Right atrium auricular region (tissue), 2 donors: ENCODE measurements at regions not wholly inside any gene's neighbourhood (a gene's known extent, or its start where the extent isn't known, plus 50 kb on each side); places are given as distances from the start of the nearest gene placed in this dataset.

Experiments used
- DNase-seq: peaks from one replicate; pipeline ENCODE4 v3.0.0-alpha.2; 2019; ENCODE audit warnings: low spot score
- H3K27ac ChIP-seq, 2 donors: fragments of 200-600 bp; sonication (generic); 1 replicate in 1 of 2; 2 replicates in 1 of 2; pipeline ENCODE4 v1.5.1; 2016 to 2019
- H3K27me3 ChIP-seq, 2 donors: fragments of 200-600 bp; sonication (generic); one replicate each; pipeline versions ENCODE4 v1.5.1 to v1.6.0; 2017 to 2019
- H3K36me3 ChIP-seq: fragments of 200-600 bp; sonication (generic); one replicate; pipeline ENCODE4 v1.5.1; 2016
- H3K4me1 ChIP-seq, 2 donors: fragments of 200-600 bp; sonication (generic); one replicate each; pipeline versions ENCODE4 v1.5.1 to v1.6.0; 2017 to 2019
- H3K4me3 ChIP-seq, 2 donors: fragments of 200-600 bp; sonication (generic); 1 replicate in 1 of 2; 2 replicates in 1 of 2; pipeline ENCODE4 v1.5.1; 2017 to 2019; ENCODE audit warnings: mild to moderate bottlenecking in 1 of 2, moderate library complexity in 1 of 2
- H3K9me3 ChIP-seq, 2 donors: fragments of 200-600 bp; sonication (generic); one replicate each; pipeline ENCODE4 v1.5.1; 2019
- TF ChIP-seq, protein P1 (sequence below), 2 donors: fragments of 200-600 bp; sonication (generic); IDR thresholded peaks; one replicate each; pipeline ENCODE4 v1.5.1; 2019; ENCODE audit warnings: antibody characterized with exemption in 2 of 2

DNA sequence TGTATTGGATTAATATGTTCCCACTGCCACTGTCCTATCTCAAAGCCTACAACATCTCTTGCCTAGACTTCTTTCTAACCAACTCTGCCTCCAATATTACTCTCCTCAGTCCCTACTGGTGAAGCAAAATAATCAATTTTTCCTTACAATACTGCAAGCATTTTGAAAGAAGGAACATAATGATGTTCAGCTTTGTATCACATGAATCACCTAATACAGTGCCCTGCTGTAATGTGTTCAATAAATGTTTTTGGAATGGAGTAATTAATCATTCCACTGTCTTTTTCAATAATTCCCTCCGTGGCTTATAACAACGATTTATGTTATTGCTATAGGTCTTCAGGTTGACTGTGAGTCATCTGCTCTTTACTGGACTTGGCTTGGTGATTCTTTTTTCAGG lies 356.4 kb downstream of the TDRD15 start:
- Histone ChIP-seq H3K27me3 (no peaks in the 10 kb centered on the region), H3K36me3 (no peaks in the 10 kb centered on the region), H3K4me1 (no peaks in the 10 kb centered on the region), H3K27ac (no peak overlapping the region), H3K9me3 (peaks cover 0 to 12% of the 10 kb centered on the region in 2 donors), H3K4me3 (no peak overlapping the region)
- TF ChIP-seq, protein P1, sequence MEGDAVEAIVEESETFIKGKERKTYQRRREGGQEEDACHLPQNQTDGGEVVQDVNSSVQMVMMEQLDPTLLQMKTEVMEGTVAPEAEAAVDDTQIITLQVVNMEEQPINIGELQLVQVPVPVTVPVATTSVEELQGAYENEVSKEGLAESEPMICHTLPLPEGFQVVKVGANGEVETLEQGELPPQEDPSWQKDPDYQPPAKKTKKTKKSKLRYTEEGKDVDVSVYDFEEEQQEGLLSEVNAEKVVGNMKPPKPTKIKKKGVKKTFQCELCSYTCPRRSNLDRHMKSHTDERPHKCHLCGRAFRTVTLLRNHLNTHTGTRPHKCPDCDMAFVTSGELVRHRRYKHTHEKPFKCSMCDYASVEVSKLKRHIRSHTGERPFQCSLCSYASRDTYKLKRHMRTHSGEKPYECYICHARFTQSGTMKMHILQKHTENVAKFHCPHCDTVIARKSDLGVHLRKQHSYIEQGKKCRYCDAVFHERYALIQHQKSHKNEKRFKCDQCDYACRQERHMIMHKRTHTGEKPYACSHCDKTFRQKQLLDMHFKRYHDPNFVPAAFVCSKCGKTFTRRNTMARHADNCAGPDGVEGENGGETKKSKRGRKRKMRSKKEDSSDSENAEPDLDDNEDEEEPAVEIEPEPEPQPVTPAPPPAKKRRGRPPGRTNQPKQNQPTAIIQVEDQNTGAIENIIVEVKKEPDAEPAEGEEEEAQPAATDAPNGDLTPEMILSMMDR (IDR thresholded peaks at IDR 0.05): no peak
- no peak for DNase-seq

DNA sequence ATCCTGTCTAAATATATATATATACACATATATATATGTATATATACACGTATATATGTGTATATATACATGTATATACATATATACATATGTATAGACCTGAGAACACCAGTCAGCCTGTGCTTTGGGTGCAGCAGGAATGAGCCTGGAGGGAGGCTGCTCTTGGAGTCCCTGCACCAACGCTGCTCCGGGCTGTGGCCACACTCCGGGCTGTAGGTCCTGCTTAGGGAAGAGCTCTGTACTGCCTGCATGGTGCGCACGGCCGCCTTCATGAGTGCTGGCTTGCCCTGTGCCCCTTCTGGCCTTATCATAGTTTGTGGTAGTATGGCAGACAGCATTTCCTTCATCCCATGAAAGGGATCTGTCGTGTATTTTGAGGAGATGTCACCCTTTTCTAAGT lies 360.9 kb downstream of the TDRD15 start:
- Histone ChIP-seq H3K27me3 (no peaks in the 10 kb centered on the region), H3K36me3 (no peaks in the 10 kb centered on the region), H3K9me3 (peaks cover 0 to 19% of the 10 kb centered on the region in 2 donors), H3K27ac (no peak overlapping the region), H3K4me3 (no peak overlapping the region), H3K4me1 (no peaks in the 10 kb centered on the region)
- TF ChIP-seq, protein P1 (IDR thresholded peaks at IDR 0.05): no peak
- DNase-seq: no peak

GRCh38 chr2:21486445-21486844 lies 362.7 kb downstream of the TDRD15 start:
- Histone ChIP-seq H3K9me3 (peaks cover 0 to 19% of the 10 kb centered on the region in 2 donors), H3K27ac (no peak overlapping the region), H3K4me3 (no peak overlapping the region), H3K27me3 (no peaks in the 10 kb centered on the region), H3K4me1 (no peaks in the 10 kb centered on the region), H3K36me3 (no peaks in the 10 kb centered on the region)
- TF ChIP-seq, protein P1 (IDR thresholded peaks at IDR 0.05): no peak
- no peak for DNase-seq

DNA sequence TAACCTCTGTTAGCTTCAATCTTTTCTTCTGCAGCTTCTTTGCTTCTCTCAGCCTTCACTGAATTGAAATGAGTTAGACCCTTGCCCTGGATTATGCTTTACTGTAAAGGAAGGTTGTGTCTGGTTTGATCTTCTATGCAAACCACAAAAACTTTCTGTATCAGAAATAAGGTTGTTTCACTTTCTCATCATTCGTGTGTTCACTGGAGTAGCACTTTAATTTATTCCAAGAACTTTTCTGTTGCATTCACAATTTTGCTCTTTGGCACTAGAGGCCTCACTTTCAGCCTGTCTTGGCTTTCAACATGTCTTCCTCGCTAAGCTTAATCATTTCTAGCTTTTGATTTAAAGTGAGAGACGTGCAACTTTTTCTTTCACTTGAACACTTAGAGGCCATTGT lies 365.3 kb downstream of the TDRD15 start:
- TF ChIP-seq, protein P1 (IDR thresholded peaks at IDR 0.05): no peak
- H3K27me3 ChIP-seq: no peaks in the 10 kb centered on the region
- DNase-seq: no peak
- no peaks in the 10 kb centered on the region for H3K36me3 ChIP-seq
- no peak overlapping the region for H3K4me3 ChIP-seq
- H3K27ac ChIP-seq: no peak overlapping the region
- H3K4me1 ChIP-seq: no peaks in the 10 kb centered on the region
- H3K9me3 ChIP-seq: peaks cover 0 to 7% of the 10 kb centered on the region in 2 donors

GRCh38 chr2:21498016-21498415 lies 374.2 kb downstream of the TDRD15 start:
- no peaks in the 10 kb centered on the region for H3K4me1 ChIP-seq
- no peaks in the 10 kb centered on the region for H3K36me3 ChIP-seq
- no peak for DNase-seq
- no peaks in the 10 kb centered on the region for H3K27me3 ChIP-seq
- TF ChIP-seq, protein P1 (IDR thresholded peaks at IDR 0.05): no peak
- no peak overlapping the region for H3K27ac ChIP-seq
- H3K4me3 ChIP-seq: no peak overlapping the region
- H3K9me3 ChIP-seq: no peaks in the 10 kb centered on the region

GRCh38 chr2:21500401-21500945 lies 376.7 kb downstream of the TDRD15 start:
- no peak for DNase-seq
- H3K4me3 ChIP-seq: no peak overlapping the region
- H3K27ac ChIP-seq: no peak overlapping the region
- TF ChIP-seq, protein P1 (IDR thresholded peaks at IDR 0.05): no peak
- no peaks in the 10 kb centered on the region for H3K4me1 ChIP-seq
- no peaks in the 10 kb centered on the region for H3K27me3 ChIP-seq
- no peaks in the 10 kb centered on the region for H3K9me3 ChIP-seq
- H3K36me3 ChIP-seq: no peaks in the 10 kb centered on the region
